Neural progenitor cell (in vitro differentiated cells): ENCODE measurements at regions not wholly inside any gene's neighbourhood (a gene's known extent, or its start where the extent isn't known, plus 50 kb on each side); places are given as distances from the start of the nearest gene placed in this dataset.
"Not testable (repeated sequence)": the region's sequence is repeated elsewhere in the genome, so short reads cannot be mapped to it uniquely, and the experiment has no call there.

ENCODE experiments used
- DNase-seq: peaks from one replicate; pipeline ENCODE4 v3.0.0-alpha.2; 2016; ENCODE audit warnings: low spot score
- H2AFZ ChIP-seq: fragments of 200-600 bp; sonication (generic); replicated peaks from 2 replicates; pipeline ENCODE4 v1.6.1; 2016; ENCODE audit warnings: antibody characterized with exemption
- H3F3A ChIP-seq: fragments of 200-600 bp; sonication (generic); 2 replicates; pipeline ENCODE4 v1.6.1; 2016; ENCODE audit warnings: antibody characterized with exemption, low read depth
- H3K27ac ChIP-seq: fragments of 200-600 bp; sonication (generic); 2 replicates; pipeline ENCODE4 v1.5.1; 2016; ENCODE audit warnings: mild to moderate bottlenecking
- H3K27me3 ChIP-seq: fragments of 200-600 bp; sonication (generic); 2 replicates; pipeline ENCODE4 v1.6.1; 2016; ENCODE audit warnings: mild to moderate bottlenecking, moderate library complexity
- H3K36me3 ChIP-seq: fragments of 200-600 bp; sonication (generic); 2 replicates; pipeline ENCODE4 v1.5.1; 2016
- H3K4me1 ChIP-seq: fragments of 200-600 bp; sonication (generic); 2 replicates; pipeline ENCODE4 v1.6.1; 2016; ENCODE audit warnings: mixed run types
- H3K4me2 ChIP-seq: fragments of 200-600 bp; sonication (generic); 2 replicates; pipeline ENCODE4 v1.6.1; 2016
- H3K4me3 ChIP-seq: fragments of 200-600 bp; sonication (generic); 2 replicates; pipeline ENCODE4 v1.5.1; 2016
- H3K79me2 ChIP-seq: fragments of 200-600 bp; sonication (generic); 2 replicates; pipeline ENCODE4 v1.6.1; 2016; ENCODE audit warnings: low read depth
- H3K9ac ChIP-seq: fragments of 200-600 bp; sonication (generic); 2 replicates; pipeline ENCODE4 v1.6.1; 2016
- H3K9me3 ChIP-seq: fragments of 200-600 bp; sonication (generic); 2 replicates; pipeline ENCODE4 v1.5.1; 2016; ENCODE audit warnings: low read depth
- H4K20me1 ChIP-seq: fragments of 200-600 bp; sonication (generic); 2 replicates; pipeline ENCODE4 v1.6.1; 2016; ENCODE audit warnings: low read depth
- H3K27ac Mint-ChIP-seq: 3 replicates; pipeline ENCODE4 v1.8.0; 2021; ENCODE audit warnings: mixed read lengths
- H3K27me3 Mint-ChIP-seq: 2 replicates; pipeline ENCODE4 v1.8.0; 2022; ENCODE audit warnings: low read depth, mild to moderate bottlenecking, inconsistent platforms, moderate library complexity, mixed read lengths; ENCODE audit not compliant: insufficient read depth
- H3K36me3 Mint-ChIP-seq: 3 replicates; pipeline ENCODE4 v1.8.0; 2021; ENCODE audit warnings: mixed read lengths
- H3K4me1 Mint-ChIP-seq: 3 replicates; pipeline ENCODE4 v1.8.0; 2021; ENCODE audit warnings: mixed read lengths
- H3K4me3 Mint-ChIP-seq: 3 replicates; pipeline ENCODE4 v1.8.0; 2021; ENCODE audit warnings: mild to moderate bottlenecking, moderate library complexity, mixed read lengths
- H3K9me3 Mint-ChIP-seq: 3 replicates; pipeline ENCODE4 v1.8.0; 2020; ENCODE audit warnings: mixed read lengths
- EZH2 ChIP-seq: fragments of 200-600 bp; sonication (generic); IDR thresholded peaks from 2 replicates; pipeline ENCODE4 v1.6.1; 2017; ENCODE audit warnings: antibody characterized with exemption, mild to moderate bottlenecking, moderate library complexity
- EZH2phosphoT487 ChIP-seq: fragments of 200-600 bp; sonication (generic); IDR thresholded peaks from 2 replicates; pipeline ENCODE4 v1.6.1; 2017; ENCODE audit warnings: antibody characterized with exemption
- TF ChIP-seq, protein P1 (sequence below): fragments of 200-600 bp; sonication (generic); IDR thresholded peaks from 2 replicates; pipeline ENCODE4 v1.5.1; 2017; ENCODE audit warnings: antibody characterized with exemption, mild to moderate bottlenecking

DNA sequence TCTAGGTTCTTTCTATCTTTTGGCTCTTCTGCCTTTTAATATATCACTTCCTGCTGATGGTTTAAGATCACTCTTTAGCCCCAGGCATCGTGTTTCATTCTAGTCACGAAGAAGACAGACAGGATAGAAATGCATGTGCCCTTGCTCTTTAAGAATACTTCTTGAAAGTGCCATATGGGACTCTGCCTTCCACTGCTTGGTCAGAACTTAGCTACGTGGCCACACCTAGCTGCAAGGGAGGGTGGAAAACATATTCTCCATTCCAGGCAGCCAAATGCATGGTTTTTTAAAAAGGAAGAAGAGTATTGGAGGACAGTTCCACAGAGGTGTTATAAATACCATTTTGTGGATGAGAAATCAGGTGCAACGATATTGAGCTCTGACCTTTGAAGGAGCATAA is 143.3 kb downstream of the KLRB1 start:
- no peaks in the 10 kb centered on the region for H4K20me1 ChIP-seq
- no peaks in the 10 kb centered on the region for H3K36me3 ChIP-seq
- H3K27me3 ChIP-seq, result no peaks in the 10 kb centered on the region
- no peaks in the 10 kb centered on the region for H3K79me2 ChIP-seq
- DNase-seq, result no peak
- Mint-ChIP-seq H3K27ac (no peak overlapping the region), H3K4me1 (peaks cover 6% of the 10 kb centered on the region), H3K36me3 (no peaks in the 10 kb centered on the region), H3K27me3 (peaks cover 4% of the 10 kb centered on the region), H3K9me3 (no peaks in the 10 kb centered on the region), H3K4me3 (no peak overlapping the region)
- TF ChIP-seq, protein P1, sequence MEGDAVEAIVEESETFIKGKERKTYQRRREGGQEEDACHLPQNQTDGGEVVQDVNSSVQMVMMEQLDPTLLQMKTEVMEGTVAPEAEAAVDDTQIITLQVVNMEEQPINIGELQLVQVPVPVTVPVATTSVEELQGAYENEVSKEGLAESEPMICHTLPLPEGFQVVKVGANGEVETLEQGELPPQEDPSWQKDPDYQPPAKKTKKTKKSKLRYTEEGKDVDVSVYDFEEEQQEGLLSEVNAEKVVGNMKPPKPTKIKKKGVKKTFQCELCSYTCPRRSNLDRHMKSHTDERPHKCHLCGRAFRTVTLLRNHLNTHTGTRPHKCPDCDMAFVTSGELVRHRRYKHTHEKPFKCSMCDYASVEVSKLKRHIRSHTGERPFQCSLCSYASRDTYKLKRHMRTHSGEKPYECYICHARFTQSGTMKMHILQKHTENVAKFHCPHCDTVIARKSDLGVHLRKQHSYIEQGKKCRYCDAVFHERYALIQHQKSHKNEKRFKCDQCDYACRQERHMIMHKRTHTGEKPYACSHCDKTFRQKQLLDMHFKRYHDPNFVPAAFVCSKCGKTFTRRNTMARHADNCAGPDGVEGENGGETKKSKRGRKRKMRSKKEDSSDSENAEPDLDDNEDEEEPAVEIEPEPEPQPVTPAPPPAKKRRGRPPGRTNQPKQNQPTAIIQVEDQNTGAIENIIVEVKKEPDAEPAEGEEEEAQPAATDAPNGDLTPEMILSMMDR, result no peak
- no peak for TF ChIP-seq EZH2phosphoT487
- no peak for TF ChIP-seq EZH2
- H3K4me3 ChIP-seq, result no peak overlapping the region
- H2AFZ ChIP-seq, result no peak overlapping the region
- no peaks in the 10 kb centered on the region for H3K9me3 ChIP-seq
- H3K4me1 ChIP-seq, result no peaks in the 10 kb centered on the region
- no peak overlapping the region for H3K9ac ChIP-seq
- no peak overlapping the region for H3K27ac ChIP-seq
- peaks cover 3% of the 10 kb centered on the region for H3F3A ChIP-seq
- no peak overlapping the region for H3K4me2 ChIP-seq

- H3K4me3 Mint-ChIP-seq, H3K27me3 ChIP-seq, H3K79me2 ChIP-seq, H3F3A ChIP-seq, H3K4me2 ChIP-seq, H4K20me1 ChIP-seq, H3K4me3 ChIP-seq, H2AFZ ChIP-seq, H3K9ac ChIP-seq, H3K4me1 ChIP-seq, H3K27ac ChIP-seq, H3K27ac Mint-ChIP-seq, H3K36me3 ChIP-seq, H3K27me3 Mint-ChIP-seq, H3K9me3 ChIP-seq, H3K4me1 Mint-ChIP-seq, H3K9me3 Mint-ChIP-seq, DNase-seq, H3K36me3 Mint-ChIP-seq: not testable (repeated sequence)
Observed at GRCh38 chr12:9455516-9455915, 152.2 kb downstream of the KLRB1 start.

DNA sequence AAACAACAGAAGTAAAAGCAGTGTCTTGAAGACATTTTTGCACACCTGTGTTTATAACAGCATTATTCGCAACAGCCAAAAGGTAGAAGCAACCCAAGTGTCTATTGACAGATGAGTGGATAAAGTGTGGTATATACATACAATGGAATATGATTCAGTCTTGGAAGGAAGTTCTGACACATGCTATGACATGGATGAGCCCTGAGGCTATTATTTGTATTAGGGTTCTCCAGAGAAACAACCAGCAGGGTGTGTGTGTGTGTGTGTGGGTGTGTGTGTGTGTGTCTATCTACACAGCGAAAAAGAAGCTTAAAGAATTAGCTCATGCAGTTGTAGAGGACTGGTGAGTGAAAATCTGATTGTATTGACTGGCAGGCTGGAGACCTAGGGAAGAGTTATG is 153.7 kb downstream of the KLRB1 start:
- H2AFZ ChIP-seq, DNase-seq, H3K4me1 Mint-ChIP-seq, H3K4me1 ChIP-seq, H3K36me3 ChIP-seq, H3F3A ChIP-seq, H3K4me2 ChIP-seq, H3K27ac Mint-ChIP-seq, H3K36me3 Mint-ChIP-seq, H3K9me3 Mint-ChIP-seq, H3K9ac ChIP-seq, H3K4me3 Mint-ChIP-seq, H3K27me3 Mint-ChIP-seq, H3K4me3 ChIP-seq, H4K20me1 ChIP-seq, H3K27ac ChIP-seq, H3K9me3 ChIP-seq, H3K27me3 ChIP-seq, H3K79me2 ChIP-seq: not testable (repeated sequence)

DNA sequence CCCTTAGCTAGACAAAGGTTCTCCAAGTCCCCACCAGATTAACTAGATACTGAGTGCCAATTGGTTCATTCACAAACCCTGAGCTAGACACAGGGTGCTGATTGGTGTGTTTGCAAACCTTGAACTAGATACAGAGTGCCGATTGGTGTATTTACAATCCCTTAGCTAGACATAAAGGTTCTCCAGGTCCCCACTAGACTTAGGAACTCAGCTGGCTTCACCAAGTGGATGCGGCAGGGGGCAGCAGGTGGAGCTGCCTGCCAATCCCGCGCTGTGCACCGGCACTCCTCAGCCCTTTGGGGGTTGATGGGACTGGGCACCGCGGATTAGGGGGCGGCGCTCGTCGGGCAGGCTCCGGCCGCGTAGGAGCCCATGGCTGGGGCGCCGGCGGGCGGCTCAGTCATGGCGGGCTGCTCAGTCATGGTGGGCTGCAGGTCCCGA is 157.6 kb downstream of the KLRB1 start:
- not testable (repeated sequence) for H4K20me1 ChIP-seq, H3K4me1 ChIP-seq, H3K4me3 Mint-ChIP-seq, H3K9me3 Mint-ChIP-seq, H3K36me3 ChIP-seq, H3K36me3 Mint-ChIP-seq, H3K9me3 ChIP-seq, H3K9ac ChIP-seq, H3K27ac ChIP-seq, H3K27me3 Mint-ChIP-seq, H2AFZ ChIP-seq, H3F3A ChIP-seq, H3K27ac Mint-ChIP-seq, DNase-seq, H3K4me1 Mint-ChIP-seq, H3K27me3 ChIP-seq, H3K4me3 ChIP-seq, H3K4me2 ChIP-seq, H3K79me2 ChIP-seq

DNA sequence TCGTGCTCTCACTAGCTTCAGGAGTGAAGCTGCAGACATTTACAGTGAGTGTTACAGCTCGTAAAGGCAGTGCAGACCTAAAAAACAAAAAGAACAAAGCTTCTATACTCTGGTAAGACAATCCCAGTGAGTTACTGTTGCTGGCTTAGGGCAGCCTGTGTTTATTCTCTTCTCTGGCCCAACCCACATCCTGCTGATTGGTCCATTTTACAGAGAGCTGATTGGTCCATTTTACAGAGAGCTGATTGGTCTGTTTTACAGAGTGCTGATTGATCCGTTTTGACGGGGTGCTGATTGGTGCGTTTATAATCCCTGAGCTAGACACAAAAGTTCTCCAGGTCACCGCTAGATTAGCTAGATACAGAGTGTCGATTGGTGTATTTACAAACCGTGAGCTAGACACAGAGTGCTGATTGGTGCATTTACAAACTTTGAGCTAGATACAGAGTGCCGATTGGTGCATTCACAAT is 158.0 kb downstream of the KLRB1 start:
- H3K9ac ChIP-seq, H3K79me2 ChIP-seq, H3K9me3 Mint-ChIP-seq, H3K4me3 ChIP-seq, H4K20me1 ChIP-seq, H3K9me3 ChIP-seq, H3K4me1 ChIP-seq, H3K27me3 Mint-ChIP-seq, H3F3A ChIP-seq, H3K36me3 Mint-ChIP-seq, H3K4me1 Mint-ChIP-seq, H3K4me2 ChIP-seq, DNase-seq, H3K36me3 ChIP-seq, H3K27ac Mint-ChIP-seq, H2AFZ ChIP-seq, H3K27ac ChIP-seq, H3K27me3 ChIP-seq: not testable (repeated sequence)
- peak overlapping the region; percentile 97 for H3K4me3 Mint-ChIP-seq
